WTC11 (cell line): ENCODE measurements at regions not wholly inside any gene's neighbourhood (a gene's known extent, or its start where the extent isn't known, plus 50 kb on each side); places are given as distances from the start of the nearest gene placed in this dataset.

ENCODE experiments used
- ATAC-seq: fragments of 200-7000 bp; cut with Tn5 transposase; 2 replicates; pipeline ENCODE4 v1.10.0; 2021; ENCODE audit warnings: mild to moderate bottlenecking, moderate library complexity
- CTCF ChIA-PET: fragments of 300-600 bp; sonication (Branson Sonifier 250); formaldehyde crosslinking; loops from one replicate; lab custom pipeline; 2021; ENCODE audit warnings: antibody characterized with exemption; lab: Charles Lee
- POLR2A ChIA-PET: fragments of 350-600 bp; sonication (Branson Sonifier 250); formaldehyde crosslinking; loops from one replicate; lab custom pipeline; 2021; ENCODE audit warnings: antibody characterized with exemption; lab: Charles Lee
- DNase-seq: peaks from one replicate; pipeline ENCODE4 v3.0.0; 2021; ENCODE audit warnings: low spot score
- H3K27ac Mint-ChIP-seq: 2 replicates; pipeline ENCODE4 v1.8.0; 2021; ENCODE audit warnings: mixed read lengths
- H3K27me3 Mint-ChIP-seq: 2 replicates; pipeline ENCODE4 v1.8.0; 2021; ENCODE audit warnings: low read depth, mild to moderate bottlenecking, moderate library complexity, mixed read lengths
- H3K36me3 Mint-ChIP-seq: 2 replicates; pipeline ENCODE4 v1.8.0; 2021; ENCODE audit warnings: mixed read lengths
- H3K4me1 Mint-ChIP-seq: 2 replicates; pipeline ENCODE4 v1.8.0; 2022; ENCODE audit warnings: mixed read lengths
- H3K4me3 Mint-ChIP-seq: 2 replicates; pipeline ENCODE4 v1.8.0; 2021; ENCODE audit warnings: mild to moderate bottlenecking, moderate library complexity, mixed read lengths
- H3K9me3 Mint-ChIP-seq: 2 replicates; pipeline ENCODE4 v1.8.0; 2021; ENCODE audit warnings: mixed read lengths
- FOXP1 ChIP-seq: sonication (generic); formaldehyde crosslinking; IDR thresholded peaks from 2 replicates; pipeline ENCODE4 v1.8.0; 2022; ENCODE audit warnings: missing genetic modification reagents, mild to moderate bottlenecking, moderate library complexity, borderline replicate concordance
- HMGA2 ChIP-seq: fragments of 250-450 bp; sonication (Bioruptor Pico); IDR thresholded peaks from 2 replicates; pipeline ENCODE4 v1.4.0; 2021; ENCODE audit warnings: mild to moderate bottlenecking, moderate library complexity
- IRF2 ChIP-seq: sonication (generic); formaldehyde crosslinking; IDR thresholded peaks from 2 replicates; pipeline ENCODE4 v1.8.0; 2022; ENCODE audit warnings: low read depth, missing genetic modification reagents, borderline replicate concordance
- MAX ChIP-seq: sonication (generic); formaldehyde crosslinking; IDR thresholded peaks from 2 replicates; pipeline ENCODE4 v1.8.0; 2022; ENCODE audit warnings: mild to moderate bottlenecking, missing genetic modification reagents
- MXD4 ChIP-seq: fragments of 250-450 bp; sonication (Bioruptor Pico); IDR thresholded peaks from 2 replicates; pipeline ENCODE4 v1.8.0; 2021; ENCODE audit warnings: mild to moderate bottlenecking, moderate library complexity, borderline replicate concordance
- NFE2L1 ChIP-seq: sonication (generic); formaldehyde crosslinking; IDR thresholded peaks from 2 replicates; pipeline ENCODE4 v1.8.1; 2023; ENCODE audit warnings: missing genetic modification reagents
- NR3C1 ChIP-seq: sonication (generic); formaldehyde crosslinking; conservative IDR thresholded peaks from 2 replicates; pipeline ENCODE4 v1.8.1; 2023; ENCODE audit warnings: low read depth, mild to moderate bottlenecking, missing genetic modification reagents
- SP1 ChIP-seq: sonication (generic); formaldehyde crosslinking; conservative IDR thresholded peaks from 2 replicates; pipeline ENCODE4 v1.8.1; 2022; ENCODE audit warnings: missing genetic modification reagents
- ZNF219 ChIP-seq: sonication (generic); formaldehyde crosslinking; IDR thresholded peaks from 2 replicates; pipeline ENCODE4 v1.8.0; 2023; ENCODE audit warnings: missing genetic modification reagents, mild to moderate bottlenecking, borderline replicate concordance
- ZNF317 ChIP-seq: sonication (generic); formaldehyde crosslinking; IDR thresholded peaks from 2 replicates; pipeline ENCODE4 v1.8.1; 2023; ENCODE audit warnings: low read depth, mild to moderate bottlenecking, moderate library complexity, missing genetic modification reagents, borderline replicate concordance
- ZNF396 ChIP-seq: fragments of 250-450 bp; sonication (Bioruptor Pico); IDR thresholded peaks from 2 replicates; pipeline ENCODE4 v1.8.0; 2021; ENCODE audit warnings: mild to moderate bottlenecking, moderate library complexity, borderline replicate concordance
- TF ChIP-seq, protein P1 (sequence below): sonication (generic); formaldehyde crosslinking; IDR thresholded peaks from 2 replicates; pipeline ENCODE4 v1.8.1; 2023; ENCODE audit warnings: mild to moderate bottlenecking, missing genetic modification reagents, borderline replicate concordance
- TF ChIP-seq, protein P2 (sequence below): sonication (generic); formaldehyde crosslinking; IDR thresholded peaks from 2 replicates; pipeline ENCODE4 v1.8.1; 2022; ENCODE audit warnings: low read depth, missing genetic modification reagents, borderline replicate concordance
- TF ChIP-seq, protein P3 (sequence below): sonication (generic); formaldehyde crosslinking; IDR thresholded peaks from 2 replicates; pipeline ENCODE4 v1.8.1; 2022; ENCODE audit warnings: mild to moderate bottlenecking, moderate library complexity, missing genetic modification reagents
- TF ChIP-seq, protein P4 (sequence below): sonication (generic); formaldehyde crosslinking; conservative IDR thresholded peaks from 2 replicates; pipeline ENCODE4 v1.8.1; 2023; ENCODE audit warnings: mild to moderate bottlenecking, low read depth, missing genetic modification reagents, moderate library complexity
- TF ChIP-seq, protein P5 (sequence below): sonication (generic); formaldehyde crosslinking; IDR thresholded peaks from 2 replicates; pipeline ENCODE4 v1.8.0; 2023; ENCODE audit warnings: mild to moderate bottlenecking, missing genetic modification reagents

DNA sequence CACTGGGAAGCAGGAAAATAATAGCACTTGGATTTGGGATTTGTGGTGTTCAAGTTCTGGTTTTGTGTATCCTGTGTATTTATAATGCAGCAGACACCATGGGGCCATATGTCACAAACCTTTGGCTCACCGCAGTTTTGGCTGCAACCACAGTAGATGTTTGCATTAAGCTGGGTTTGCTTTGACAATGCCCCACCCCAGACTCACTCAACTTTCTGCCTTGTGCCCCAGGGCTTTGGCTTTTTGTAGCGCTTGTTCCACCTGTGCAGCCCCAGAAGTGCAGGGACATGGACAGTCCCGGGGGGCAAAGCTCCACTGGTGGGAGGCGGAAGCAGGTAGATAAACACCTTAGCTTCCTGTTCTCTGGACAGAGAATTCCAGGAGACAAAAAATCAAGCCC is 446.9 kb downstream of the MED13L start:
- Mint-ChIP-seq H3K27ac (no peak overlapping the region), H3K36me3 (peaks cover 6% of the 10 kb centered on the region), H3K27me3 (no peaks in the 10 kb centered on the region; the same call in 1 of the 2 replicates), H3K4me3 (no peak overlapping the region), H3K4me1 (no peaks in the 10 kb centered on the region), H3K9me3 (peaks cover 26% of the 10 kb centered on the region)
- ChIA-PET POLR2A (no interaction called here), CTCF (interaction anchor here (0.9 kb wide), 1 partner anchor 12 kb away, joined by 4 read pairs; no protein-coding TSS in a partner anchor)
- ATAC-seq (no peak), DNase-seq (no peak)
- no peak for TF ChIP-seq NFE2L1 (CRISPR knock-in tag)
- TF ChIP-seq, protein P1, sequence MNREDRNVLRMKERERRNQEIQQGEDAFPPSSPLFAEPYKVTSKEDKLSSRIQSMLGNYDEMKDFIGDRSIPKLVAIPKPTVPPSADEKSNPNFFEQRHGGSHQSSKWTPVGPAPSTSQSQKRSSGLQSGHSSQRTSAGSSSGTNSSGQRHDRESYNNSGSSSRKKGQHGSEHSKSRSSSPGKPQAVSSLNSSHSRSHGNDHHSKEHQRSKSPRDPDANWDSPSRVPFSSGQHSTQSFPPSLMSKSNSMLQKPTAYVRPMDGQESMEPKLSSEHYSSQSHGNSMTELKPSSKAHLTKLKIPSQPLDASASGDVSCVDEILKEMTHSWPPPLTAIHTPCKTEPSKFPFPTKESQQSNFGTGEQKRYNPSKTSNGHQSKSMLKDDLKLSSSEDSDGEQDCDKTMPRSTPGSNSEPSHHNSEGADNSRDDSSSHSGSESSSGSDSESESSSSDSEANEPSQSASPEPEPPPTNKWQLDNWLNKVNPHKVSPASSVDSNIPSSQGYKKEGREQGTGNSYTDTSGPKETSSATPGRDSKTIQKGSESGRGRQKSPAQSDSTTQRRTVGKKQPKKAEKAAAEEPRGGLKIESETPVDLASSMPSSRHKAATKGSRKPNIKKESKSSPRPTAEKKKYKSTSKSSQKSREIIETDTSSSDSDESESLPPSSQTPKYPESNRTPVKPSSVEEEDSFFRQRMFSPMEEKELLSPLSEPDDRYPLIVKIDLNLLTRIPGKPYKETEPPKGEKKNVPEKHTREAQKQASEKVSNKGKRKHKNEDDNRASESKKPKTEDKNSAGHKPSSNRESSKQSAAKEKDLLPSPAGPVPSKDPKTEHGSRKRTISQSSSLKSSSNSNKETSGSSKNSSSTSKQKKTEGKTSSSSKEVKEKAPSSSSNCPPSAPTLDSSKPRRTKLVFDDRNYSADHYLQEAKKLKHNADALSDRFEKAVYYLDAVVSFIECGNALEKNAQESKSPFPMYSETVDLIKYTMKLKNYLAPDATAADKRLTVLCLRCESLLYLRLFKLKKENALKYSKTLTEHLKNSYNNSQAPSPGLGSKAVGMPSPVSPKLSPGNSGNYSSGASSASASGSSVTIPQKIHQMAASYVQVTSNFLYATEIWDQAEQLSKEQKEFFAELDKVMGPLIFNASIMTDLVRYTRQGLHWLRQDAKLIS, result no peak

- Mint-ChIP-seq H3K4me3 (no peak overlapping the region), H3K27me3 (peaks cover 2% of the 10 kb centered on the region), H3K9me3 (peaks cover 32% of the 10 kb centered on the region), H3K4me1 (no peaks in the 10 kb centered on the region), H3K27ac (no peak overlapping the region), H3K36me3 (peaks cover 11% of the 10 kb centered on the region)
- ATAC-seq, result no peak
- ChIA-PET CTCF (interaction anchor here (0.5 to 0.9 kb wide), 2 partner anchors 11 to 41 kb away, joined by 4 read pairs; no protein-coding TSS in a partner anchor), POLR2A (no interaction called here)
- no peak for DNase-seq
- TF ChIP-seq, protein P2, sequence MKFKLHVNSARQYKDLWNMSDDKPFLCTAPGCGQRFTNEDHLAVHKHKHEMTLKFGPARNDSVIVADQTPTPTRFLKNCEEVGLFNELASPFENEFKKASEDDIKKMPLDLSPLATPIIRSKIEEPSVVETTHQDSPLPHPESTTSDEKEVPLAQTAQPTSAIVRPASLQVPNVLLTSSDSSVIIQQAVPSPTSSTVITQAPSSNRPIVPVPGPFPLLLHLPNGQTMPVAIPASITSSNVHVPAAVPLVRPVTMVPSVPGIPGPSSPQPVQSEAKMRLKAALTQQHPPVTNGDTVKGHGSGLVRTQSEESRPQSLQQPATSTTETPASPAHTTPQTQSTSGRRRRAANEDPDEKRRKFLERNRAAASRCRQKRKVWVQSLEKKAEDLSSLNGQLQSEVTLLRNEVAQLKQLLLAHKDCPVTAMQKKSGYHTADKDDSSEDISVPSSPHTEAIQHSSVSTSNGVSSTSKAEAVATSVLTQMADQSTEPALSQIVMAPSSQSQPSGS, result no peak
- no peak for TF ChIP-seq NR3C1 (CRISPR knock-in tag)
- TF ChIP-seq HMGA2 (CRISPR knock-in tag), result no peak
- TF ChIP-seq SP1 (CRISPR knock-in tag), result no peak
- no peak for TF ChIP-seq MXD4 (CRISPR knock-in tag)
- TF ChIP-seq, protein P1, result no peak
- no peak for TF ChIP-seq MAX
- TF ChIP-seq, protein P3, sequence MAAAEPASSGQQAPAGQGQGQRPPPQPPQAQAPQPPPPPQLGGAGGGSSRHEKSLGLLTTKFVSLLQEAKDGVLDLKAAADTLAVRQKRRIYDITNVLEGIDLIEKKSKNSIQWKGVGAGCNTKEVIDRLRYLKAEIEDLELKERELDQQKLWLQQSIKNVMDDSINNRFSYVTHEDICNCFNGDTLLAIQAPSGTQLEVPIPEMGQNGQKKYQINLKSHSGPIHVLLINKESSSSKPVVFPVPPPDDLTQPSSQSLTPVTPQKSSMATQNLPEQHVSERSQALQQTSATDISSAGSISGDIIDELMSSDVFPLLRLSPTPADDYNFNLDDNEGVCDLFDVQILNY (CRISPR knock-in tag), result no peak
- no peak for TF ChIP-seq ZNF317 (CRISPR knock-in tag)
- no peak for TF ChIP-seq ZNF219 (CRISPR knock-in tag)
- TF ChIP-seq, protein P4, sequence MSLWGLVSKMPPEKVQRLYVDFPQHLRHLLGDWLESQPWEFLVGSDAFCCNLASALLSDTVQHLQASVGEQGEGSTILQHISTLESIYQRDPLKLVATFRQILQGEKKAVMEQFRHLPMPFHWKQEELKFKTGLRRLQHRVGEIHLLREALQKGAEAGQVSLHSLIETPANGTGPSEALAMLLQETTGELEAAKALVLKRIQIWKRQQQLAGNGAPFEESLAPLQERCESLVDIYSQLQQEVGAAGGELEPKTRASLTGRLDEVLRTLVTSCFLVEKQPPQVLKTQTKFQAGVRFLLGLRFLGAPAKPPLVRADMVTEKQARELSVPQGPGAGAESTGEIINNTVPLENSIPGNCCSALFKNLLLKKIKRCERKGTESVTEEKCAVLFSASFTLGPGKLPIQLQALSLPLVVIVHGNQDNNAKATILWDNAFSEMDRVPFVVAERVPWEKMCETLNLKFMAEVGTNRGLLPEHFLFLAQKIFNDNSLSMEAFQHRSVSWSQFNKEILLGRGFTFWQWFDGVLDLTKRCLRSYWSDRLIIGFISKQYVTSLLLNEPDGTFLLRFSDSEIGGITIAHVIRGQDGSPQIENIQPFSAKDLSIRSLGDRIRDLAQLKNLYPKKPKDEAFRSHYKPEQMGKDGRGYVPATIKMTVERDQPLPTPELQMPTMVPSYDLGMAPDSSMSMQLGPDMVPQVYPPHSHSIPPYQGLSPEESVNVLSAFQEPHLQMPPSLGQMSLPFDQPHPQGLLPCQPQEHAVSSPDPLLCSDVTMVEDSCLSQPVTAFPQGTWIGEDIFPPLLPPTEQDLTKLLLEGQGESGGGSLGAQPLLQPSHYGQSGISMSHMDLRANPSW (CRISPR knock-in tag), result no peak
- TF ChIP-seq FOXP1 (CRISPR knock-in tag), result no peak
- TF ChIP-seq, protein P5, sequence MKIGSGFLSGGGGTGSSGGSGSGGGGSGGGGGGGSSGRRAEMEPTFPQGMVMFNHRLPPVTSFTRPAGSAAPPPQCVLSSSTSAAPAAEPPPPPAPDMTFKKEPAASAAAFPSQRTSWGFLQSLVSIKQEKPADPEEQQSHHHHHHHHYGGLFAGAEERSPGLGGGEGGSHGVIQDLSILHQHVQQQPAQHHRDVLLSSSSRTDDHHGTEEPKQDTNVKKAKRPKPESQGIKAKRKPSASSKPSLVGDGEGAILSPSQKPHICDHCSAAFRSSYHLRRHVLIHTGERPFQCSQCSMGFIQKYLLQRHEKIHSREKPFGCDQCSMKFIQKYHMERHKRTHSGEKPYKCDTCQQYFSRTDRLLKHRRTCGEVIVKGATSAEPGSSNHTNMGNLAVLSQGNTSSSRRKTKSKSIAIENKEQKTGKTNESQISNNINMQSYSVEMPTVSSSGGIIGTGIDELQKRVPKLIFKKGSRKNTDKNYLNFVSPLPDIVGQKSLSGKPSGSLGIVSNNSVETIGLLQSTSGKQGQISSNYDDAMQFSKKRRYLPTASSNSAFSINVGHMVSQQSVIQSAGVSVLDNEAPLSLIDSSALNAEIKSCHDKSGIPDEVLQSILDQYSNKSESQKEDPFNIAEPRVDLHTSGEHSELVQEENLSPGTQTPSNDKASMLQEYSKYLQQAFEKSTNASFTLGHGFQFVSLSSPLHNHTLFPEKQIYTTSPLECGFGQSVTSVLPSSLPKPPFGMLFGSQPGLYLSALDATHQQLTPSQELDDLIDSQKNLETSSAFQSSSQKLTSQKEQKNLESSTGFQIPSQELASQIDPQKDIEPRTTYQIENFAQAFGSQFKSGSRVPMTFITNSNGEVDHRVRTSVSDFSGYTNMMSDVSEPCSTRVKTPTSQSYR (CRISPR knock-in tag), result no peak
- no peak for TF ChIP-seq ZNF396 (CRISPR knock-in tag)
- TF ChIP-seq IRF2 (CRISPR knock-in tag), result no peak
Observed at GRCh38 chr12:115830070-115830469, 447.4 kb downstream of the MED13L start.
